Memory B cell (primary cell): ENCODE measurements at regions not wholly inside any gene's neighbourhood (a gene's known extent, or its start where the extent isn't known, plus 50 kb on each side); places are given as distances from the start of the nearest gene placed in this dataset.
"Not testable (repeated sequence)": the region's sequence is repeated elsewhere in the genome, so short reads cannot be mapped to it uniquely, and the experiment has no call there.

Experiments
- ATAC-seq: fragments of 150-1000 bp; cut with Tn5 transposase; 2 replicates; pipeline ENCODE4 v1.10.0; 2021; ENCODE audit warnings: low read depth, mild to moderate bottlenecking, moderate library complexity
- DNase-seq, 2 donors: peaks; one replicate each; pipeline ENCODE4 v3.0.0; 2022; ENCODE audit warnings: low spot score in 2 of 2
- H3K27ac Mint-ChIP-seq: one replicate; pipeline ENCODE4 v1.8.0; 2022; ENCODE audit warnings: mild to moderate bottlenecking, moderate library complexity, mixed read lengths
- H3K27me3 Mint-ChIP-seq: one replicate; pipeline ENCODE4 v1.8.0; 2022; ENCODE audit warnings: mixed read lengths
- H3K36me3 Mint-ChIP-seq: one replicate; pipeline ENCODE4 v1.8.0; 2022; ENCODE audit warnings: mild to moderate bottlenecking, mixed read lengths
- H3K4me1 Mint-ChIP-seq: one replicate; pipeline ENCODE4 v1.8.0; 2022; ENCODE audit warnings: mixed read lengths
- H3K4me3 Mint-ChIP-seq: one replicate; pipeline ENCODE4 v1.8.0; 2022; ENCODE audit warnings: mild to moderate bottlenecking, moderate library complexity, mixed read lengths
- H3K9me3 Mint-ChIP-seq: one replicate; pipeline ENCODE4 v1.8.0; 2022; ENCODE audit warnings: mixed read lengths

GRCh38 chr15:38782156-38782555 is 217.5 kb upstream of the RASGRP1 start:
- H3K36me3 Mint-ChIP-seq: no peaks in the 10 kb centered on the region
- H3K27ac Mint-ChIP-seq: no peak overlapping the region
- ATAC-seq (no peak), DNase-seq (no peak)
- no peaks in the 10 kb centered on the region for H3K4me1 Mint-ChIP-seq
- H3K4me3 Mint-ChIP-seq: no peak overlapping the region
- no peaks in the 10 kb centered on the region for H3K9me3 Mint-ChIP-seq
- peaks cover 12% of the 10 kb centered on the region for H3K27me3 Mint-ChIP-seq

- H3K4me1 Mint-ChIP-seq: no peaks in the 10 kb centered on the region
- H3K27me3 Mint-ChIP-seq: peaks cover 4% of the 10 kb centered on the region
- no peak overlapping the region for H3K27ac Mint-ChIP-seq
- H3K36me3 Mint-ChIP-seq: no peaks in the 10 kb centered on the region
- ATAC-seq: no peak
- no peaks in the 10 kb centered on the region for H3K9me3 Mint-ChIP-seq
- no peak for DNase-seq
- H3K4me3 Mint-ChIP-seq: no peak overlapping the region
Observed at GRCh38 chr15:38788918-38789317, 224.3 kb upstream of the RASGRP1 start.

- ATAC-seq (no peak), DNase-seq (no peak)
- H3K27ac Mint-ChIP-seq: no peak overlapping the region
- peaks cover 4% of the 10 kb centered on the region for H3K27me3 Mint-ChIP-seq
- no peaks in the 10 kb centered on the region for H3K9me3 Mint-ChIP-seq
- H3K4me1 Mint-ChIP-seq: no peaks in the 10 kb centered on the region
- H3K36me3 Mint-ChIP-seq: no peaks in the 10 kb centered on the region
- H3K4me3 Mint-ChIP-seq: no peak overlapping the region
Observed at GRCh38 chr15:38789566-38789965, 225.0 kb upstream of the RASGRP1 start.

GRCh38 chr15:38793206-38793810 is 228.7 kb upstream of the RASGRP1 start:
- Mint-ChIP-seq H3K4me1 (no peaks in the 10 kb centered on the region), H3K36me3 (no peaks in the 10 kb centered on the region), H3K9me3 (peaks cover 2% of the 10 kb centered on the region), H3K27ac (no peak overlapping the region), H3K4me3 (no peak overlapping the region), H3K27me3 (peaks cover 5% of the 10 kb centered on the region)
- ATAC-seq (no peak), DNase-seq (no peak)

- DNase-seq (no peak), ATAC-seq (no peak)
- Mint-ChIP-seq H3K4me1 (no peaks in the 10 kb centered on the region), H3K4me3 (no peak overlapping the region), H3K9me3 (peaks cover 12% of the 10 kb centered on the region), H3K27ac (no peak overlapping the region), H3K36me3 (no peaks in the 10 kb centered on the region), H3K27me3 (peaks cover 5% of the 10 kb centered on the region)
Observed at GRCh38 chr15:38795471-38796245, 231.0 kb upstream of the RASGRP1 start.

- Mint-ChIP-seq H3K36me3 (no peaks in the 10 kb centered on the region), H3K9me3 (peaks cover 12% of the 10 kb centered on the region), H3K27me3 (peaks cover 5% of the 10 kb centered on the region), H3K27ac (no peak overlapping the region), H3K4me1 (no peaks in the 10 kb centered on the region), H3K4me3 (no peak overlapping the region)
- DNase-seq: no peak
- no peak for ATAC-seq
Observed at GRCh38 chr15:38796589-38796988, 232.0 kb upstream of the RASGRP1 start.

- H3K4me1 Mint-ChIP-seq, H3K4me3 Mint-ChIP-seq, ATAC-seq, H3K27me3 Mint-ChIP-seq, H3K36me3 Mint-ChIP-seq, H3K27ac Mint-ChIP-seq, DNase-seq: not testable (repeated sequence)
- peaks cover 12% of the 10 kb centered on the region for H3K9me3 Mint-ChIP-seq
Observed at GRCh38 chr15:38797506-38797905, 232.9 kb upstream of the RASGRP1 start.

GRCh38 chr15:38799202-38799601 is 234.6 kb upstream of the RASGRP1 start:
- ATAC-seq, H3K36me3 Mint-ChIP-seq, DNase-seq, H3K27ac Mint-ChIP-seq, H3K4me1 Mint-ChIP-seq, H3K4me3 Mint-ChIP-seq, H3K27me3 Mint-ChIP-seq: not testable (repeated sequence)
- H3K9me3 Mint-ChIP-seq: peaks cover 12% of the 10 kb centered on the region

- H3K4me3 Mint-ChIP-seq: no peak overlapping the region
- no peaks in the 10 kb centered on the region for H3K4me1 Mint-ChIP-seq
- no peaks in the 10 kb centered on the region for H3K36me3 Mint-ChIP-seq
- ATAC-seq (no peak), DNase-seq (no peak)
- no peak overlapping the region for H3K27ac Mint-ChIP-seq
- no peaks in the 10 kb centered on the region for H3K9me3 Mint-ChIP-seq
- peaks cover 6% of the 10 kb centered on the region for H3K27me3 Mint-ChIP-seq
Observed at GRCh38 chr15:38809621-38810020, 245.0 kb upstream of the RASGRP1 start.

GRCh38 chr15:38810686-38811085 is 246.1 kb upstream of the RASGRP1 start:
- Mint-ChIP-seq H3K27ac (no peak overlapping the region), H3K27me3 (peaks cover 6% of the 10 kb centered on the region), H3K4me1 (no peaks in the 10 kb centered on the region), H3K9me3 (no peaks in the 10 kb centered on the region), H3K4me3 (no peak overlapping the region), H3K36me3 (no peaks in the 10 kb centered on the region)
- ATAC-seq: no peak
- no peak for DNase-seq

GRCh38 chr15:38814254-38814653 is 249.6 kb upstream of the RASGRP1 start:
- not testable (repeated sequence) for H3K9me3 Mint-ChIP-seq, ATAC-seq, H3K36me3 Mint-ChIP-seq, H3K27me3 Mint-ChIP-seq, DNase-seq, H3K4me3 Mint-ChIP-seq, H3K27ac Mint-ChIP-seq, H3K4me1 Mint-ChIP-seq

GRCh38 chr15:38814891-38815290 is 250.3 kb upstream of the RASGRP1 start:
- Mint-ChIP-seq H3K27me3 (peaks cover 6% of the 10 kb centered on the region), H3K4me1 (no peaks in the 10 kb centered on the region), H3K36me3 (no peaks in the 10 kb centered on the region), H3K27ac (no peak overlapping the region), H3K9me3 (no peaks in the 10 kb centered on the region), H3K4me3 (no peak overlapping the region)
- ATAC-seq: no peak
- DNase-seq: no peak

- DNase-seq (peak; percentile 56 to 64), ATAC-seq (peak; percentile 79)
- no peaks in the 10 kb centered on the region for H3K9me3 Mint-ChIP-seq
- no peak overlapping the region for H3K27ac Mint-ChIP-seq
- no peaks in the 10 kb centered on the region for H3K4me1 Mint-ChIP-seq
- H3K36me3 Mint-ChIP-seq: no peaks in the 10 kb centered on the region
- H3K27me3 Mint-ChIP-seq: peaks cover 7% of the 10 kb centered on the region
- no peak overlapping the region for H3K4me3 Mint-ChIP-seq
Observed at GRCh38 chr15:38817427-38818156, 253.0 kb upstream of the RASGRP1 start.

GRCh38 chr15:38818157-38818790 is 253.7 kb upstream of the RASGRP1 start:
- Mint-ChIP-seq H3K36me3 (no peaks in the 10 kb centered on the region), H3K9me3 (peaks cover 3% of the 10 kb centered on the region), H3K4me3 (no peak overlapping the region), H3K27me3 (peaks cover 6% of the 10 kb centered on the region), H3K27ac (no peak overlapping the region), H3K4me1 (no peaks in the 10 kb centered on the region)
- ATAC-seq: no peak
- DNase-seq: no peak
